Right lobe of liver (tissue), 4 donors: ENCODE measurements at regions not wholly inside any gene's neighbourhood (a gene's known extent, or its start where the extent isn't known, plus 50 kb on each side); places are given as distances from the start of the nearest gene placed in this dataset.

Source experiments
- CTCF ChIP-seq, 4 donors: fragments of 200-600 bp in 3 of 4; fragments of 450-650 bp in 1 of 4; IDR thresholded peaks; one replicate each; pipeline versions ENCODE4 v1.5.1 to v1.8.0; 2016 to 2022; ENCODE audit warnings: antibody characterized with exemption in 4 of 4, mild to moderate bottlenecking in 2 of 4
- POLR2A ChIP-seq: fragments of 450-650 bp; IDR thresholded peaks from one replicate; pipeline ENCODE4 v1.6.1; 2017; ENCODE audit warnings: antibody characterized with exemption, mild to moderate bottlenecking
- donor health status: DM: no; HTN: no; CAD: no.
- donor health status: DM: no; HTN: no; CAD: no.
- donor health status: DM: no; HTN: yes; CAD: no.

- TF ChIP-seq CTCF (IDR thresholded peaks at IDR 0.05): no peak
- TF ChIP-seq POLR2A: no peak
Observed at GRCh38 chr15:96969732-96970710, 639.5 kb downstream of the NR2F2 start.
